Sigmoid colon (tissue), 6 donors: ENCODE measurements at regions not wholly inside any gene's neighbourhood (a gene's known extent, or its start where the extent isn't known, plus 50 kb on each side); places are given as distances from the start of the nearest gene placed in this dataset.

Experiments
- DNase-seq: peaks from one replicate; pipeline ENCODE4 v3.0.0-alpha.2; 2019
- H3K27ac ChIP-seq, 4 donors: fragments of 200-600 bp; sonication (generic); one replicate each; pipeline ENCODE4 v1.5.1; 2016 to 2019; ENCODE audit warnings: mild to moderate bottlenecking in 1 of 4
- H3K27me3 ChIP-seq, 3 donors: fragments of 200-600 bp; sonication (generic); one replicate each; pipeline ENCODE4 v1.5.1; 2019; ENCODE audit warnings: mild to moderate bottlenecking in 1 of 3
- H3K36me3 ChIP-seq, 4 donors: fragments of 200-600 bp; sonication (generic); one replicate each; pipeline ENCODE4 v1.5.1; 2016 to 2019
- H3K4me1 ChIP-seq, 4 donors: fragments of 200-600 bp; sonication (generic); one replicate each; pipeline ENCODE4 v1.5.1; 2017 to 2019
- H3K4me3 ChIP-seq, 4 donors: fragments of 200-600 bp; sonication (generic); one replicate each; pipeline ENCODE4 v1.5.1; 2017 to 2019; ENCODE audit warnings: mild to moderate bottlenecking in 2 of 4, moderate library complexity in 1 of 4
- H3K9me3 ChIP-seq, 4 donors: fragments of 200-600 bp in 3 of 4; sonication (generic) in 3 of 4; one replicate each; pipeline versions ENCODE4 v1.5.1 to v1.6.1; 2013 to 2019
- CTCF ChIP-seq, 4 experiments: fragments of 450-650 bp in 3 of 4; fragments of 200-600 bp in 1 of 4; IDR thresholded peaks; one replicate each; pipeline ENCODE4 v1.5.1; 2016 to 2019; ENCODE audit warnings: antibody characterized with exemption in 4 of 4, mild to moderate bottlenecking in 3 of 4, moderate library complexity in 2 of 4
- EP300 ChIP-seq, 4 donors: sonication (generic); formaldehyde crosslinking; IDR thresholded peaks; one replicate each; pipeline ENCODE4 v1.6.1; 2017; ENCODE audit warnings: antibody characterized with exemption in 4 of 4
- POLR2A ChIP-seq, 2 donors: fragments of 450-650 bp; IDR thresholded peaks; one replicate each; pipeline ENCODE4 v1.6.1; 2016; ENCODE audit warnings: antibody characterized with exemption in 2 of 2, mild to moderate bottlenecking in 2 of 2, moderate library complexity in 2 of 2
- POLR2AphosphoS5 ChIP-seq, 4 donors: sonication (generic); formaldehyde crosslinking; IDR thresholded peaks; one replicate each; pipeline ENCODE4 v1.6.1; 2017; ENCODE audit warnings: antibody characterized with exemption in 4 of 4
- WGBS, 2 donors: extraction: QIAGEN DNeasy Blood & Tissue Kit; methylation state at CpG; one replicate each; pipeline ENCODE4 v1.1.7; 2013; 5-methylcytosine and 5-hydroxymethylcytosine counted together
- intact Hi-C: fragments of 100-400 bp; cut with DNase I; formaldehyde crosslinking; loops from one replicate; pipeline ENCODE4 v1.15.1; 2023
- donor health status: healthy with polysubstance abuse.
- donor health status: healthy.

DNA sequence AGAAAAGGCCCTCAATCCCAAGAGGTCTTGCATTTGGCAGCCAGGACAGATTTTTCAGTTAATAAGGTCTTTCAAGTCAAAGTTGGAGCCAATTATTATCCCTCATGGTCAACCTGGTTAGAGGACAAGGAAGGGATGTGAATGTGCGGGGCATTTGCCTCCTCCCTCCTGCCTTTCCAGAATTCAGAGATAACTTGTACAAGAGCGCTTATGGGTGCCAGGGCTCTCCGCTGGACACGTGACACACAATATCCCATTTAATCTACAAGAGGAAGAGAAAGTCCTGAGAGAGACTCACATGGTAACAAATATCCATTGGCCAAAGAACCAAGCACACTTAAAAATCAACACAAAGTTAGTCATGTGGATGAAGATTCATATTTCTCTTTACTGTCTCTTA lies 78.5 kb upstream of the ST8SIA2 start:
- Histone ChIP-seq H3K36me3 (no peaks in the 10 kb centered on the region), H3K4me3 (no peak overlapping the region), H3K27me3 (no peaks in the 10 kb centered on the region), H3K4me1 (peaks cover 0 to 8% (median 0%) of the 10 kb centered on the region in 4 donors), H3K27ac (no peak overlapping the region), H3K9me3 (peaks cover 0 to 4% (median 0%) of the 10 kb centered on the region in 4 donors)
- intact Hi-C loops, result no loop called here
- DNase-seq, result no peak
- TF ChIP-seq EP300 (IDR thresholded peaks at IDR 0.05) (no peak), POLR2A (IDR thresholded peaks at IDR 0.05) (no peak), POLR2AphosphoS5 (IDR thresholded peaks at IDR 0.05) (no peak), CTCF (IDR thresholded peaks at IDR 0.05) (no peak)
- 92 to 95% methylated on average over 4 of the region's 4 CpGs for WGBS, 2 donors

GRCh38 chr15:92315595-92316211 lies 78.0 kb upstream of the ST8SIA2 start:
- intact Hi-C loops, result no loop called here
- WGBS, 2 donors, result 72 to 84% methylated on average over 2 of the region's 2 CpGs
- no peak for DNase-seq
- H3K27ac ChIP-seq, result no peak overlapping the region
- no peak for TF ChIP-seq POLR2AphosphoS5 (IDR thresholded peaks at IDR 0.05)
- TF ChIP-seq POLR2A (IDR thresholded peaks at IDR 0.05), result no peak
- no peak for TF ChIP-seq EP300 (IDR thresholded peaks at IDR 0.05)
- no peak for TF ChIP-seq CTCF (IDR thresholded peaks at IDR 0.05)
- peaks cover 0 to 4% (median 0%) of the 10 kb centered on the region in 4 donors for H3K9me3 ChIP-seq
- H3K4me1 ChIP-seq, result peaks cover 0 to 8% (median 0%) of the 10 kb centered on the region in 4 donors
- no peak overlapping the region for H3K4me3 ChIP-seq
- no peaks in the 10 kb centered on the region for H3K27me3 ChIP-seq
- H3K36me3 ChIP-seq, result no peaks in the 10 kb centered on the region

DNA sequence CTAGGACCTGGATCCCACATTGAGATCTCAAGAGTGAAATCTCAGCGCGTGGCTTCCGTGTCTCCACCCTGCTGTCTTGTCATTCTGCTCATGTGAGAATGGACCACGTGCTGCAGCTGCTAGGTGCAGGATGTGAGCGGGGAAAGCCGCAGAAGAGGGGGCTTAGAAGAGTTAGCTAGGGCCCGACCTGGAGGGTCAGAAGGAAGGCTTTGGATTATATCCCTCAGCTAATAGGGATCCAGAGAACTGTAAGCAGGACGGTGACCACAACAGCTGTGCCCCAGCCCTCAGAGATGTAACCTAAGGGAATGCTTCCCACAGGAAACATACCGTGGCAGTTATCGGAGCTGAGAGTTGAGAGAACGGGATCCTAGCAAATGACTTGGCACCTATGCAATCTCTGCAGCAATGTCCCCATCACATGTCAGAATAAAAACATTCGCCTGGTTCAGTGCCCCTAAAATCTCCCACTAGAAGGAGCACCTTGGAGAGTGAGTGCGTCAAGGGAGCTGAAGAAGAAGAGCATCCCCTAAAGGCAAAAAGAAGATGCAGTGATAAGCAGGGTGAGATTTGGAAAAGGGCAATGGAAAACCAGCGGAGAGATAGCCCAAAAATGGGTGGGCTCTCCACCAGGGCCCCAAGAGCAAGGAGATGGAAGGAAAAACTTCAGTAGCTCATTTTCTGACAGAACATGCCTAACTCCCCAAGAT lies 76.9 kb upstream of the ST8SIA2 start:
- Histone ChIP-seq H3K4me1 (peaks cover 0 to 8% (median 0%) of the 10 kb centered on the region in 4 donors), H3K4me3 (no peak overlapping the region), H3K9me3 (peaks cover 0 to 4% (median 0%) of the 10 kb centered on the region in 4 donors), H3K27ac (no peak overlapping the region), H3K27me3 (no peaks in the 10 kb centered on the region), H3K36me3 (no peaks in the 10 kb centered on the region)
- no peak for DNase-seq
- 82 to 87% methylated on average over 14 of the region's 14 CpGs for WGBS, 2 donors
- TF ChIP-seq CTCF (IDR thresholded peaks at IDR 0.05), result no peak
- no peak for TF ChIP-seq POLR2A (IDR thresholded peaks at IDR 0.05)
- TF ChIP-seq EP300 (IDR thresholded peaks at IDR 0.05), result no peak
- TF ChIP-seq POLR2AphosphoS5 (IDR thresholded peaks at IDR 0.05), result no peak
- intact Hi-C loops, result no loop called here

DNA sequence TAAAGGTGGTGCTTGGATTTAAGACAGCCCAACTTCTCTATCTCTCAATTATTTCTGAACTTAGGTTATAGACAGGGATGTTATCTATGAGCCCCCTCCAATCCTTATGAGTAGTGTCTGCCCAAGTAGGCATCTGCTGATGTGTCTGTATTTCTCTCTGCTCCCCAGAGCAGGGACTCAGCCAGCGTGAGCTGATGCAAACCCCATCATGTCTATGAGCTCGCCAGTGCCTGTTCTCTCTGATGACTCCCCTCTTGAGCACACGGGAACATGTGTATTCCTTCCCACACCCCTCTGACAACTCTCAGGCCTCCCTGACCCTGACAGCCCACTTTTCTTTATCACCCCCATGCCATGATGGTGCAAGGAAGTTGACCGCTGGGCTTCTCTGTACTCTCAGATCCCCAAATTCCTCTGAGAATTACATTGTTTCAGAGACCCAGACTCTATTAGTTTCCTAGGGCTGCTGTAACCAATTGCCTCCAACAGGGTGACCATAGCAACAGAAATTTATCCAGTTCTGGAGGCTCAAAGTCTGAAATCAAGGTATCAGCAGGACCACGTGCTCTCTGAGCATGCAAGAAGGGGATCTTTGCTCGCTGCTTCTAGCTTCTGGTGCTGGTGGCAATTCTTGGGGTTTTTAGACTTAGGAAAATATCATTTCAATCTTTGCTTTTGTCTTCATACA lies 73.5 kb upstream of the ST8SIA2 start:
- H3K4me1 ChIP-seq, result peaks cover 0 to 14% (median 3%) of the 10 kb centered on the region in 4 donors
- H3K9me3 ChIP-seq, result no peaks in the 10 kb centered on the region
- H3K27ac ChIP-seq, result no peak overlapping the region
- WGBS, 2 donors, result 87 to 89% methylated on average over 6 of the region's 6 CpGs
- no peak for TF ChIP-seq EP300 (IDR thresholded peaks at IDR 0.05)
- no peak for TF ChIP-seq POLR2A (IDR thresholded peaks at IDR 0.05)
- TF ChIP-seq CTCF (IDR thresholded peaks at IDR 0.05), result no peak
- TF ChIP-seq POLR2AphosphoS5 (IDR thresholded peaks at IDR 0.05), result no peak
- no peak for DNase-seq
- no peak overlapping the region for H3K4me3 ChIP-seq
- H3K36me3 ChIP-seq, result no peaks in the 10 kb centered on the region
- H3K27me3 ChIP-seq, result no peaks in the 10 kb centered on the region
- intact Hi-C loops, result no loop called here
